GM21381 (cell line): ENCODE measurements at regions not wholly inside any gene's neighbourhood (a gene's known extent, or its start where the extent isn't known, plus 50 kb on each side); places are given as distances from the start of the nearest gene placed in this dataset.

Experiments
- ATAC-seq: cut with Tn5 transposase; IDR thresholded peaks from one replicate; pipeline ENCODE4 v1.9.1; 2021; ENCODE audit warnings: mild to moderate bottlenecking, moderate library complexity; ENCODE audit not compliant: unreplicated experiment

- no peak for ATAC-seq
Measured at GRCh38 chr4:137641544-137641943, 109.2 kb upstream of the PCDH18 start.

- ATAC-seq = no peak
Measured at GRCh38 chr4:137640838-137641158, 108.5 kb upstream of the PCDH18 start.

- ATAC-seq = peak; percentile 54
Measured at GRCh38 chr4:137640156-137640837, 108.0 kb upstream of the PCDH18 start.

DNA sequence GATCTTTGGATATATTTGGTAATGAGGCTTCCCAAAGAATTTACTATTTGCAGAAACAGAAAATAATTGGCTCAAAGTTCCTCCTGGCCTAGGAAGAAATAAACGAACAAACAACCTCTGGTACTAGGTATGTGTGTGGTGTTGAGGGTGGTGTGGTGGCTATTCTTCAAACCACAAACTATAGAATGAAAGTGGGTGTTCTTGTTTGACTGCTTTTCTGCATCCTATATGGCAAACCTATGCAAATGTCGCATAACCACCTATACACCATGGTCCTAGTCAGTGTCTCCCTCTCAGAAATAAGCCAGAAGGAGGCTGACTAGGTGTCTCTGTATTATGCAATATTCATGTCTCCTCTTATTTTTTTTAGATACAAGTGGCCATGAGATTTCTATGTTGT, 106.6 kb upstream of the PCDH18 start:
- no peak for ATAC-seq

- ATAC-seq = no peak
Measured at GRCh38 chr4:137635601-137636000, 103.3 kb upstream of the PCDH18 start.

- no peak for ATAC-seq
Measured at GRCh38 chr4:137635108-137635507, 102.8 kb upstream of the PCDH18 start.

DNA sequence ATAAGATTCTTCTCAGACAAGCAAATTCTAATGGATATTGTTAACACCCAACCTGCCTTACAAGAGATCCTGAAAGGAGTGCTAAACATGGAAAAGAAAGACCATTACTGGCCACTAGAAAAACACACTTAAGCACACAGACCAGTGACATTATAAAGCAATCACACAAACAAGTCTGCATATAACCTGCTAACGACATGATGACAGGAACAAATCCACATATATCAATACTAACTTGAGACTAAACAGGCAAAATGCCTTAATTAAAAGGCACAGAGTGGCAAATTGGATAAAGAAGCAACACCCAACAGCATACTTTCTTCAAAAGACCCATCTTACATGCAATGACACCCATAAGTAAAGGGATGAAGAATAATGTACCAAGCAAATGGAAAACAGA, 100.5 kb upstream of the PCDH18 start:
- ATAC-seq = no peak

DNA sequence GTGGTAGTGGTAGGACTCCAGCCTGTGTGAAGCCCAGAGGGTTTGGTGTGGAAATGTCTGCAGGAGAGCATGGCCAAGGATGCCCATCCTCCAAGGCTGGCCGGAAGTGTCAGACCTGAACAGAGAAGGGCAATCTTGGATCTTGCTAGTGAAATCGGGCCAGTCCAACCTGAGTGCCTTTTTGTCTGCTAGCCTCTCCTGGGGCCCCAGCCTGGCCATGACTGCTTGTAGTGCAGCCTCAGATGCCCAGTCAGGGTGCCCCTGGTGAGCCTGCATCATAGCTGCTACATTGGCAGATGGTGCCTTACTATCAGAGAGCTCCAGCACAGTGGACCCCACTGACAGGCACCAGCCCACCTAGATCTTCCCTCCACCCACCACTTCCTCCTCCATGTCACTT, 99.3 kb upstream of the PCDH18 start:
- no peak for ATAC-seq

DNA sequence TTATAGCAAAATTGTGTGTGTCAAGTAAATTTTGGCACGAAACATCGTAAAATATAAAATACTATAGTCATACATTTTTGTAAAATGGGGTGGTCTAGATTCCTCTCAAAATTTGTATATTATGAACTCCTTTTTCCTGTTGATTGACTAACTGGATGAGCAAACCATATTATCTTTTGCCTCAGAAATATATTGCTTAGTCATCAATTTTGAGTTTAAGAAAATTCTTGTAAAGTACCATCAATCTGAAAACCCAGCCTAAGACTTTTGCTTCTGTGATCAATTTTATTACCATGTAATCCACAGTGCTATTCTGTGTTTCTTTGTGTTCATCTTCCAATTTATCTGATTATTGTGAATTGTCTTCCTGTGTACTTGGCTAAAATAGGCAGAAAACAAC, 98.0 kb upstream of the PCDH18 start:
- no peak for ATAC-seq

DNA sequence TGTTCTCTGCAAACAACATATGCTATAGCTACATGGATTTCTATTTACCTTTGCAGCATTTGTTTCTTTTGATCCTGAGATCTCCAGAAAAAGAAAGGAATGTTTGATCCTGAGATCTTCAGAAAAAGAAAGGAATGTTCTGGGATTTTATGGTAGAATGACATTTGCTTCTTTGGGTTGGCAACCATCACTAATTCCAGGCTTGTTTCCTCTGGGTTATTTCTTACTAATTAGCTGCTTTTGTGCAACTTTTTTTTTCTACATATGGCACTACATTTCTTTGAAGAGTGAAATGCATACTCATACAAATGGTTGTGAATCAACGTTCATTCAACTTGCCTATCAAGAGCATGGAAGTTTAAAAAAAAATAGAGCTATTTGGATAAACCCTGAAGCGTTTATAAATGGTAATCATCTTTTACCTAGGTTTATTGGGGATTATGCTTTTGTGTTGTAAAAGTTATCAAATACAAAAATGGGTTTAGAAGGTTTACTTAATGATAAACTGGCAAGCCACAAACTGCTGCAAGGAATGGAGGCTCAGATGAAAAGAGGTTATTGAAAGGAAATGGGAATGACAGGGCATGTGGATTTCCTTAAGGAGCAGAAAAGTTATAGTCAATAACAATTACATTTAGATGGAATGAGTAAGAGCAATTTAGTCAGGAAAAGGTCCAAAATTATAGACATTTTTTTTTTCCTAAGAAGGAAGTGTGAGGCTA, 95.6 kb upstream of the PCDH18 start:
- no peak for ATAC-seq

GRCh38 chr4:137626942-137627738, 94.8 kb upstream of the PCDH18 start:
- no peak for ATAC-seq

- no peak for ATAC-seq
Measured at GRCh38 chr4:137623013-137623412, 90.7 kb upstream of the PCDH18 start.

GRCh38 chr4:137621056-137621455, 88.8 kb upstream of the PCDH18 start:
- ATAC-seq = no peak

GRCh38 chr4:137614491-137614890, 82.2 kb upstream of the PCDH18 start:
- no peak for ATAC-seq

- no peak for ATAC-seq
Measured at GRCh38 chr4:137611998-137612700, 79.9 kb upstream of the PCDH18 start.

DNA sequence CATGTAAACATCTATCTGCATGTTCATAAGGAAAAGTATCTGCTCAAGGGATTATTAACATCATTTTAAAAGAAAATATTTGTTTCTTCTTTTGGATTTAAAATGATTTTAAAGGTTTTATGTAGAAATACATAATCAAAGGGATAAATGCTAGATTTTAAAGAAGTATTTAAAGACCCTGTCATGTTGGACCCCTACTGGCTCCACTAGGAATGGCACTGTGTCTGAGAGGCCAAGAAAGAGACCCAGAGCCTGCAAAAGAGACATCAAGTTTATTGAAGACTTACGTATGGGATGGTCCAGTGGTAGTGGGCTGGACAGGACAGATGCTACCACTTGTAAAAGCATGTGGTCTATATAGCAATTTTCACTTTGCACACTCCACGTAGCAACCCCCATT, 78.7 kb upstream of the PCDH18 start:
- ATAC-seq = no peak

GRCh38 chr4:137609718-137610430, 77.6 kb upstream of the PCDH18 start:
- no peak for ATAC-seq

GRCh38 chr4:137608085-137608484, 75.8 kb upstream of the PCDH18 start:
- no peak for ATAC-seq

DNA sequence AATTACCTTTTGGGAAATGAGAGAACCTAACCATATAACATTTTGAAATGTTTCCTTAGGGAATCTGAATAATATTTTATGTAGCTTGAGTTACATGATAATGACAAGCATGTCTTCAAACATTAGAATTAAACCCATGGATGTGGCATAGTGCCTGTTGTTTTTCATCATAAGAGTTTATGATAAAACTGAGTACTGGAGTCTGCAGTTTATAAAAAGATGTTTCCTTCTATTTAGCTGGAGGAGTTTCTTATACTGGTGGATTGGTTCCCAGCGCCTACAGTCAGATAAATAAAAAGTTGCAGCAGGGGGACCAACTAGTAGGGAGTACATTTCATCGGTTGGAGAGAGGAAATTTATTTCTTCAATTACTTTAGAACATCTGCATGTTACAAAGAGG, 70.1 kb upstream of the PCDH18 start:
- ATAC-seq = no peak

DNA sequence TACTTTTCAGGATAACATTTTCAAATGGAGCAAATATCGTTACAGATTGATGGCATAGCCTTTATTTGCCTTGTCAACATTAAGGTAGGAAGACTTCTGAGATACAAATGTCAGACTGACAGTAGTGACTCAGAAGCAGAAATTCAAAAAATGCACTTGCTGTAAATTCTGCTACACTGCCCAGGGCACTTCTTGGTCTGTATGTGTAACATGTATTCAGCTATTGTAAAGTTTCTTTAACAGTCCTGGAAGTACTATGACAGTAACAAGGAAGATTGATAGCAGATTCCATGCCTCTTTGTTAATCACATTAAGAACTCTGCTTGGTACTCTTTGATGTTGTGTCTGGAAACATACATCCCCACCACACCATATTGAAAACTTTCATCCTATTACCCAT, 69.6 kb upstream of the PCDH18 start:
- ATAC-seq = no peak

DNA sequence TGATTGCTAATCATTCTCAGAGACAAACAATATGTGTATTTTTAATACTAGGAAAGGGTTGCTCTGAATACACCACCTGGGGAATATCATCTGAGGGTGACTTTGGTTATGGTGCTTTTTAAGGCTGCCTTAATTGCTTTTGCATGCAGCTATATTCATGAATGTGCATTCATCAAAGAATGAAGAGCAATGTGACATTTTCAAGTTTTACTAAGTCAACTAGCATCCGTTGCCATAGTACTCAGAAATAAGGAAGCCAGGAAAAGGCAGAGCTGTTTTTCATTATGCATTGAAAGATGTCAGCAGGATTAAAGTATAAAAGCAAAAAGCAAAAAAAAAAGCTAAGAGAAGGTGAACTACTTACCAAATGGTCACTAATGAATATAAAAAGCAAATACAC, 67.4 kb upstream of the PCDH18 start:
- no peak for ATAC-seq
